Activated T-helper 1 cell treated with anti-CD3 and anti-CD28 coated beads, Interleukin-12 subunit alpha, Interleukin-12 subunit beta, Interleukin-2, Interleukin-4 antibody, amounts not matched to agents 30 ng/mL and 10 ng/mL and 1 ng/mL, durations not matched to agents 14 hours and 24 hours and 36 hours (primary cell): ENCODE measurements at regions not wholly inside any gene's neighbourhood (a gene's known extent, or its start where the extent isn't known, plus 50 kb on each side); places are given as distances from the start of the nearest gene placed in this dataset.
"Not testable (repeated sequence)": the region's sequence is repeated elsewhere in the genome, so short reads cannot be mapped to it uniquely, and the experiment has no call there.

ENCODE experiments used
- DNase-seq: peaks from one replicate; pipeline ENCODE4 v3.0.0; 2021; ENCODE audit warnings: low spot score
- H3K27ac Mint-ChIP-seq: one replicate; pipeline ENCODE4 v1.8.0; 2021; ENCODE audit warnings: mild to moderate bottlenecking, mixed read lengths
- H3K27me3 Mint-ChIP-seq: one replicate; pipeline ENCODE4 v1.8.0; 2022; ENCODE audit warnings: mild to moderate bottlenecking, moderate library complexity, mixed read lengths; ENCODE audit not compliant: insufficient read depth
- H3K36me3 Mint-ChIP-seq: one replicate; pipeline ENCODE4 v1.8.0; 2021; ENCODE audit warnings: low read depth, mixed read lengths
- H3K4me1 Mint-ChIP-seq: one replicate; pipeline ENCODE4 v1.8.0; 2021; ENCODE audit warnings: low read depth, mixed read lengths
- H3K4me3 Mint-ChIP-seq: one replicate; pipeline ENCODE4 v1.8.0; 2021; ENCODE audit warnings: mild to moderate bottlenecking, moderate library complexity, mixed read lengths
- H3K9me3 Mint-ChIP-seq: one replicate; pipeline ENCODE4 v1.8.0; 2021; ENCODE audit warnings: mixed read lengths
- intact Hi-C: fragments of 100-400 bp; cut with micrococcal nuclease; formaldehyde crosslinking; loops from one replicate; pipeline ENCODE4 v1.15.1; 2024

DNA sequence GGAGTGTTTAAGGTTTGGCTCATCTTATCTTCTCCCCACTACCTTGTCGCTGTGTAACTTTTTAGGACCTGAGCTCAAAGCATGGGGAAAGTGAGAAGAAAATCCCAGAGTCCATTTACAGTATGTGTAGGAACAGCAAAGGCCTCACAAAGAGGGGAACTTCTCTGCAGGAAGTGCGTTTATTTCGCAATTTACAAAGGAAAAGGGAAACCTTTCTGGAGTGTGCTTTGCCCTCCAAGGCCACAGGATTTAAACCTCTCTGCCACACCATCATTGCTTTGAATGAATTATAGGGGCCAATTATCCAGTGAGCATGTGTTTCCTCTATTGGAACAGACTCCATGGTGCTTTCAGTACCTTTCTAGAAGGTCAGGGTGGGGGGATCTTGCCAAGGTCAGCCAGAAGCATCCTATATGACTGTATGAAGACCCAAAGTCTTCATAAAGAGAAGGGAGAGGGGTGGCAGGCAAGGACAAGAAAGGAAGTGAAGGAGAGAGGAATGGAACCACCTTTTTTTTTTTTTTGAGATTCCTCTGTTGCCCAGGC lies 68.1 kb upstream of the LMO2 start:
- no peaks in the 10 kb centered on the region for H3K9me3 Mint-ChIP-seq
- H3K4me1 Mint-ChIP-seq: no peaks in the 10 kb centered on the region
- no peak overlapping the region for H3K27ac Mint-ChIP-seq
- no peaks in the 10 kb centered on the region for H3K36me3 Mint-ChIP-seq
- H3K27me3 Mint-ChIP-seq: peaks cover 22% of the 10 kb centered on the region
- intact Hi-C loops: no loop called here
- no peak overlapping the region for H3K4me3 Mint-ChIP-seq
- no peak for DNase-seq

- H3K4me1 Mint-ChIP-seq: no peaks in the 10 kb centered on the region
- no peak overlapping the region for H3K27ac Mint-ChIP-seq
- H3K9me3 Mint-ChIP-seq: no peaks in the 10 kb centered on the region
- H3K27me3 Mint-ChIP-seq: peaks cover 26% of the 10 kb centered on the region
- DNase-seq: no peak
- H3K4me3 Mint-ChIP-seq: no peak overlapping the region
- H3K36me3 Mint-ChIP-seq: no peaks in the 10 kb centered on the region
- intact Hi-C loops: no loop called here
Observed at GRCh38 chr11:33957304-33957917, 65.5 kb upstream of the LMO2 start.

DNA sequence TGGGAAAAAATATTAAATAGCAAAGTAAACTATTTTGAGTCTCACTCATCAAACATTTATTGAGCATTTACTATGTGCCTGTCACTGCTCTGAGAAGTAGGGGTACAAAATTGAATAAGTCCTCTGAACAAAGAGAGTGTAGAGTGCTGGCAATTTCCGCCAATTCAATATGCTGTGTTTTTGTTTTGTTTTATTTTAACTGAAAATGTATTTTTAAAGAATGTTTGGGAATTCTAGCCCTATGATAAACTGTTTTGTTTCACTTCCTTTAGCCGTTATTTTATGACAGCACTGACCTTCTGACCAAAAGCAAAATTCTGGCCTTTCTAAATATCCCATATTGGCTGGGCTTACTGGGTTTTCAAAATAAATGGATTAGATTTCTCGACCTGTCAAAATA lies 64.7 kb upstream of the LMO2 start:
- Mint-ChIP-seq H3K27ac (no peak overlapping the region), H3K27me3 (peaks cover 28% of the 10 kb centered on the region), H3K36me3 (no peaks in the 10 kb centered on the region), H3K4me1 (no peaks in the 10 kb centered on the region), H3K4me3 (no peak overlapping the region), H3K9me3 (no peaks in the 10 kb centered on the region)
- no peak for DNase-seq
- intact Hi-C loops: no loop called here

DNA sequence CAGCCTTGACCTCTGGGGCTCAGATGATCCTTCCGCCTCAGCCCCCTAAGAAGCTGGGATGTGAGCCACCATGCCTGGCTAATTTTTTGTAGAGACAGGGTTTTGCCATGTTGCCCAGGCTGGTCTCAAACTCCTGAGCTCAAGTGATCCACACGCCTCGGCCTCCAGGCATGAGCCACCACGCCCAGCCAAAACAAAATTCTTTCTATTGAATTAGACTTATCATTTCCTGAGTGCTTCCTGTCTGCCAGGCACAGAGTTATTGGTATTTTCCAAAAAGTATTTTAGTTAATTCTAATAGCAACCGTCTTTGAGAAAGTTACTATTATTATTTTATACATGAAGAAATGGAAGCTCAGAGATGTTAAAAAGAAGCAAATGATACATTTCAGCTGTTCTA lies 61.4 kb upstream of the LMO2 start:
- no peak overlapping the region for H3K27ac Mint-ChIP-seq
- H3K36me3 Mint-ChIP-seq: no peaks in the 10 kb centered on the region
- no peak for DNase-seq
- H3K27me3 Mint-ChIP-seq: peaks cover 18% of the 10 kb centered on the region
- no peak overlapping the region for H3K4me3 Mint-ChIP-seq
- intact Hi-C loops: no loop called here
- H3K4me1 Mint-ChIP-seq: no peaks in the 10 kb centered on the region
- no peaks in the 10 kb centered on the region for H3K9me3 Mint-ChIP-seq

DNA sequence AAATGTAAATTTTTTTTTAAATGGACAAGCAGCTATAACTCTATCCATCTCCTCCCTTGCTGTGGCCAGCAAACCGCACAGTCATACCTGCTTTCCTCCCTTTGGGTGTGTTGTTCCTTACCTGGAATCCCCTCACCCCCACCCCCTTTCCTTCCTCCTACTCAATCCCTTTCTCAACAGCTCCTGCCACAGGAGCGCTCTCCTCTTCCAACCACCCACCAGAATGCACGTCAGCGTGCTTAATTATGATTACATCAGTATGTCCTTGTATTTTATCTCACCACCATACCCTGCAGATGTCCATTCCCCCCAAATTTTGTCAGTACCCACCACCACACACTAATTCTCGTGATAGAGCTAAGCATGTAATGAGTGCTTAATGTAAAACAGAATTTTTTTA lies 60.9 kb upstream of the LMO2 start:
- DNase-seq: no peak
- no peaks in the 10 kb centered on the region for H3K9me3 Mint-ChIP-seq
- H3K27ac Mint-ChIP-seq: no peak overlapping the region
- H3K36me3 Mint-ChIP-seq: no peaks in the 10 kb centered on the region
- H3K27me3 Mint-ChIP-seq: peaks cover 18% of the 10 kb centered on the region
- intact Hi-C loops: no loop called here
- no peaks in the 10 kb centered on the region for H3K4me1 Mint-ChIP-seq
- no peak overlapping the region for H3K4me3 Mint-ChIP-seq

DNA sequence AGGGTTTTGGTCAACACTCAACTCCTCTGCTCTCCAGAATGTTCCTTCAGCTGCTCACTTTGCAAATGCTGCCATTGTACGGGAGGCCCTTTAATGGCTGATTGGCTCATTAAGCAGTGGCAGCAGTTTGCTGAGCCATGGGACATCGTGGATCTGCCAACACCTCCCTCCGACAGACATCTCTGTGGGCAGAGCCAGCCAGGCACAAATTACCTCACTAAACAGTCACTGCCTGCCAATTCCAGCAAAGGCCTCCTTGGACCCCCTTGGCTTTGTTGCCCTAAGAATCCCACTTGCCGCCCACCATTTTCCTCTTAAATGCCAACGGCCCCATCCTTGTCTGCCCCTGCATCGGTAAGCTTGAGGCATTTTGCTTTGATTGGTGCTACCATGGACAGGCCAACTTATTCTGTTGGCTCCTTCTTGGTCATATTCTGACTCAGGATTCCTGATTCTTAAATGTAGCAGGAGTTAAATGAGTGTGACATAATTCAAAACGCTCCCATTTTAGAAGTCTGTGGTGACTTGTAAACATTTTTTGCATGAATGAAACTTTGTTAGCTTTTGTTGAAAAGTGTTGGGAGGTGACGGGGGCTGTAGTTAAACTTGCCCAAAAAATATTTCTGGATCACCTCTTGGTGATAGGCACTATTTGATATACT lies 57.5 kb upstream of the LMO2 start:
- no peaks in the 10 kb centered on the region for H3K4me1 Mint-ChIP-seq
- H3K4me3 Mint-ChIP-seq: no peak overlapping the region
- no peak for DNase-seq
- peaks cover 6% of the 10 kb centered on the region for H3K27me3 Mint-ChIP-seq
- no peaks in the 10 kb centered on the region for H3K9me3 Mint-ChIP-seq
- no peaks in the 10 kb centered on the region for H3K36me3 Mint-ChIP-seq
- intact Hi-C loops: no loop called here
- no peak overlapping the region for H3K27ac Mint-ChIP-seq

- no peak for DNase-seq
- intact Hi-C loops: no loop called here
- peaks cover 6% of the 10 kb centered on the region for H3K27me3 Mint-ChIP-seq
Observed at GRCh38 chr11:33948494-33948893, 56.6 kb upstream of the LMO2 start.

DNA sequence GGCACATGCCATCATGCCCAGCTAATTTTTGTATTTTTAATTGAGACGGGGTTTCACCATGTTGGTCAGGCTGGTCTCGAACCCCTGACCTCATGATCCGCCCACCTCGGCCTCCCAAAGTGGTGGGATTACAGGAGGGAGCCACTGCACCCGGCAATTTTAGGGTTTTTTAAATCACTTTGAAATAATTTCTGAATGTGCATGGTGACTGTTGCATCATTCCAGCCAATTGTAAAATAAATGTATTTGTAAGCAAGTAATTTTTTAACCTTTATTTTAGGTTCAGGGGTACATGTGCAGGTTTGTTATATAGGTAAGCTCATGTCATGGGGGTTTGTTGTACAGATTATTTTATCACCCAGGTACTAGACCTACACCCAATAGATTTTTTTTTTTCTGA lies 56.0 kb upstream of the LMO2 start:
- intact Hi-C loops, H3K4me1 Mint-ChIP-seq, H3K36me3 Mint-ChIP-seq, DNase-seq, H3K27me3 Mint-ChIP-seq, H3K27ac Mint-ChIP-seq, H3K4me3 Mint-ChIP-seq, H3K9me3 Mint-ChIP-seq: not testable (repeated sequence)

More at GRCh38 chr11:33948494-33948893, 56.6 kb upstream of the LMO2 start:
- no peaks in the 10 kb centered on the region for H3K36me3 Mint-ChIP-seq
- no peaks in the 10 kb centered on the region for H3K9me3 Mint-ChIP-seq
- H3K4me1 Mint-ChIP-seq: no peaks in the 10 kb centered on the region
- H3K27ac Mint-ChIP-seq: no peak overlapping the region
- H3K4me3 Mint-ChIP-seq: no peak overlapping the region

DNA sequence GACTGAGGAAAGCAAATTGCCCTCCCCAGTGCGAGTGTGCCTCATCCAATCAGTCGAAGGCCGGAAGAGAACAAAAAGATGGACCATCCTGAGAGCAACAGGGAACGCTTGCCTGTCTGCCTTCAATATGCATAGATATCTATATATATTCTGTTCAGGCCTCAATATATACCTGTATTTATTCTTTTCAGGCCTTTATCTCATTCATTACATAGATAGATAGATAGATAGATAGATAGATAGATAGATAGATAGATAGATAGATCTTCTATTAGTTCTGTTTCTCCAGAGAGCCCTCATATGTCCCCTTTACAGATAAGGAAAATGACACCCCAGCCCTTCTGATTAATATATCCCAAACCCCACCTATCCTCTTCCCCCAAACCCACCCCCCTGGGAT lies 55.1 kb upstream of the LMO2 start:
- DNase-seq: no peak
- H3K4me1 Mint-ChIP-seq: no peaks in the 10 kb centered on the region
- no peak overlapping the region for H3K27ac Mint-ChIP-seq
- peaks cover 5% of the 10 kb centered on the region for H3K27me3 Mint-ChIP-seq
- intact Hi-C loops: no loop called here
- H3K9me3 Mint-ChIP-seq: no peaks in the 10 kb centered on the region
- H3K36me3 Mint-ChIP-seq: no peaks in the 10 kb centered on the region
- no peak overlapping the region for H3K4me3 Mint-ChIP-seq

- H3K9me3 Mint-ChIP-seq: no peaks in the 10 kb centered on the region
- peaks cover 3% of the 10 kb centered on the region for H3K27me3 Mint-ChIP-seq
- no peaks in the 10 kb centered on the region for H3K4me1 Mint-ChIP-seq
- H3K27ac Mint-ChIP-seq: no peak overlapping the region
- intact Hi-C loops: no loop called here
- H3K36me3 Mint-ChIP-seq: no peaks in the 10 kb centered on the region
- no peak overlapping the region for H3K4me3 Mint-ChIP-seq
- DNase-seq: no peak
Observed at GRCh38 chr11:33945481-33946268, 53.8 kb upstream of the LMO2 start.

DNA sequence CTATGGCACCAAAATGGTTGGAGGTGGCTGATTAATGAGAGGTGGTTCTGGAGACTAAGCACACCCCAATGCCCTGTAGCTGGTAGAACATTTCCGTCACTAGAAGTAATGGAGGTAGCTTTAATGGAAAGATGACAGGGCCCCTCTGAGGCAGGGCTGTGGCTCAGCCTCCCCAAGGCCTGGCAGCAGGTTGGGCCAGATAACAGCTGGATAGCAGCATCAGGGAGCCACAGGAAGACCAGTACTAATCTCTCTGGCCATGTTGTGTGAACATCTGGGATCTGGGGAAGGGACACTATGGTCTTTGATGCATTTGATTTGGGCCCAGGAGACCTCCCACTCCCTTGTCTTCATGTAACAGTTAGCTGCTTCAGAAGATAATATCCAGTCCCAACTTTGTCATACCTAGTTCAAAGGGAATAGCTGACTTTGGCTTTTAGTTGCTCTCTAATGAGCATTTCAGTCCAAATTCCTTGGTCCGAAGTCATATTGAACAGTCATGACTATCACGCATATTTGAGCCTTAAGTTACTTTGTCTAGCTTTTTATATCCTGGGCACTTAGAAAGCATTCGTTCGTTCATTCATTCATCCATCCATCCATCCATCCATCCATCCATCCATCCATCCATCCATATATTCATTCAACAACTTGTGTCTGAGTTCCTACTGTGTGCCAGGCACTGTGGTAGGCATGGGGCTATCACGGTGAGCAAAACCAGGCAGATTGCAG lies 53.0 kb upstream of the LMO2 start:
- intact Hi-C loops: no loop called here
- Mint-ChIP-seq H3K9me3 (no peaks in the 10 kb centered on the region), H3K36me3 (no peaks in the 10 kb centered on the region), H3K4me1 (no peaks in the 10 kb centered on the region), H3K4me3 (no peak overlapping the region), H3K27ac (no peak overlapping the region), H3K27me3 (peaks cover under 1% of the 10 kb centered on the region)
- DNase-seq: no peak

- H3K36me3 Mint-ChIP-seq: no peaks in the 10 kb centered on the region
- H3K4me3 Mint-ChIP-seq: no peak overlapping the region
- no peaks in the 10 kb centered on the region for H3K4me1 Mint-ChIP-seq
- no peaks in the 10 kb centered on the region for H3K9me3 Mint-ChIP-seq
- H3K27ac Mint-ChIP-seq: no peak overlapping the region
- no peak for DNase-seq
- intact Hi-C loops: no loop called here
- H3K27me3 Mint-ChIP-seq: no peaks in the 10 kb centered on the region
Observed at GRCh38 chr11:33944345-33944692, 52.4 kb upstream of the LMO2 start.

DNA sequence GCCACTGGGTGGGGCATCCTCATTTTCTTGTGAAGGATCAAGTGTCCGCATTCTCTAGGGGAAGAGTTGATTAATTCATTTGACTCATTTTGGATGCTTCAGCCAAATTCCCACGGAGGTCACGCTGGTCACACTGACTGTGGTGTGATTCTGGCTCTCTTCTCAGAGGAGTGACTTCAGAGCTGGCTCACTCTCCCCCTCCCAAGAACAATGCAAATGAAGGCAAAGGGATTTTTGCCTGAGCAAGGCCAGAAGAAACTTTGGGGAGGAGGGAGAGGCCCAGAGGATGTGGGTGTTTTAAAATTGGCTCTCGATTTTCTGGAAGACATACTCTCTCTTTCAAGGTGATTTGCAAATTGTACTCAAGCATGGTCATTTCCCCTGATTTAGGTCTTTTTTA lies 51.1 kb upstream of the LMO2 start:
- no peaks in the 10 kb centered on the region for H3K9me3 Mint-ChIP-seq
- H3K27me3 Mint-ChIP-seq: no peaks in the 10 kb centered on the region
- H3K27ac Mint-ChIP-seq: no peak overlapping the region
- H3K36me3 Mint-ChIP-seq: no peaks in the 10 kb centered on the region
- no peaks in the 10 kb centered on the region for H3K4me1 Mint-ChIP-seq
- no peak overlapping the region for H3K4me3 Mint-ChIP-seq
- no peak for DNase-seq
- intact Hi-C loops: no loop called here
